ENCODE measurements at regions not wholly inside any gene's neighbourhood (a gene's known extent, or its start where the extent isn't known, plus 50 kb on each side); places are given as distances from the start of the nearest gene placed in this dataset.

- TF ChIP-seq CTCF (conservative IDR thresholded peaks at IDR 0.05; ENCODE audit: low read depth, low read length), result no peak
- no peak for TF ChIP-seq EZH2 (IDR thresholded peaks at IDR 0.05; ENCODE audit: borderline replicate concordance, low read depth, low read length, poor library complexity, severe bottlenecking)
Observed at GRCh38 chr5:97906135-97906534, 723.1 kb upstream of the RIOK2 start.
